Spleen (tissue), 11 donors: ENCODE measurements at regions not wholly inside any gene's neighbourhood (a gene's known extent, or its start where the extent isn't known, plus 50 kb on each side); places are given as distances from the start of the nearest gene placed in this dataset.

Experiments
- DNase-seq: peaks from one replicate; pipeline ENCODE4 v3.0.0-alpha.2; 2020
- H3K27ac ChIP-seq, 8 donors: fragments of 200-600 bp; sonication (generic) in 7 of 8; 1 replicate in 4 of 8; 2 replicates in 4 of 8; pipeline versions ENCODE4 v1.5.0 to v1.8.0; 2016 to 2021; ENCODE audit warnings: inconsistent platforms in 4 of 8, mild to moderate bottlenecking in 4 of 8, moderate library complexity in 1 of 8
- H3K27me3 ChIP-seq, 7 donors: fragments of 200-600 bp; sonication (generic) in 6 of 7; replicated peaks in 1 of 7; 1 replicate in 4 of 7; 2 replicates in 3 of 7; pipeline versions ENCODE4 v1.5.0 to v1.8.0; 2016 to 2021; ENCODE audit warnings: inconsistent platforms in 3 of 7, mild to moderate bottlenecking in 1 of 7
- H3K36me3 ChIP-seq, 6 donors: fragments of 200-600 bp; sonication (generic) in 5 of 6; 1 replicate in 4 of 6; 2 replicates in 2 of 6; pipeline versions ENCODE4 v1.5.0 to v1.8.0; 2016 to 2021; ENCODE audit warnings: inconsistent platforms in 2 of 6
- H3K4me1 ChIP-seq, 6 donors: fragments of 200-600 bp; sonication (generic) in 5 of 6; 1 replicate in 3 of 6; 2 replicates in 3 of 6; pipeline versions ENCODE4 v1.5.0 to v1.8.0; 2016 to 2021; ENCODE audit warnings: inconsistent platforms in 3 of 6
- H3K4me3 ChIP-seq, 8 donors: fragments of 200-600 bp; sonication (generic) in 7 of 8; 1 replicate in 4 of 8; 2 replicates in 4 of 8; pipeline versions ENCODE4 v1.5.0 to v1.8.0; 2016 to 2021; ENCODE audit warnings: inconsistent platforms in 4 of 8, mild to moderate bottlenecking in 4 of 8, moderate library complexity in 2 of 8
- H3K9me3 ChIP-seq, 8 donors: fragments of 200-600 bp; sonication (generic) in 7 of 8; 1 replicate in 4 of 8; 2 replicates in 4 of 8; pipeline versions ENCODE4 v1.5.0 to v1.8.0; 2016 to 2021; ENCODE audit warnings: inconsistent platforms in 4 of 8
- CTCF ChIP-seq, 11 experiments: fragments of 200-600 bp in 7 of 11; fragments of 450-650 bp in 4 of 11; sonication (generic) in 4 of 11; IDR thresholded peaks in 8 of 11; conservative IDR thresholded peaks in 3 of 11; 1 replicate in 7 of 11; 2 replicates in 4 of 11; pipeline versions ENCODE4 v1.4.0 to v1.8.0; 2016 to 2021; ENCODE audit warnings: antibody characterized with exemption in 11 of 11, inconsistent platforms in 4 of 11, mild to moderate bottlenecking in 1 of 11
- POLR2A ChIP-seq, 3 donors: fragments of 450-650 bp; IDR thresholded peaks; one replicate each; pipeline ENCODE4 v1.5.1; 2017; ENCODE audit warnings: antibody characterized with exemption in 3 of 3, mild to moderate bottlenecking in 1 of 3
- POLR2AphosphoS5 ChIP-seq, 3 donors: sonication (generic); formaldehyde crosslinking; IDR thresholded peaks; one replicate each; pipeline ENCODE4 v1.5.1; 2017; ENCODE audit warnings: antibody characterized with exemption in 3 of 3
- WGBS, 5 donors: extraction: QIAGEN DNeasy Blood & Tissue Kit in 3 of 5; methylation state at CpG; one replicate each; pipeline versions ENCODE4 v1.1.5 to v1.1.7; 2013 to 2018; 5-methylcytosine and 5-hydroxymethylcytosine counted together
- intact Hi-C: fragments of 100-400 bp; cut with DNase I; formaldehyde crosslinking; loops from one replicate; pipeline ENCODE4 v1.15.0; 2023; ENCODE audit warnings: low total_unique reads
- donor health status: healthy with polysubstance abuse.
- donor health status: DM: no; HTN: no; CAD: no; lungs with moderate emphysema.
- donor health status: DM: no; HTN: no; CAD: no.
- donor health status: Bipolar disorder and iron deficiency.
- donor health status: healthy.
- donor health status: DM: no; HTN: no; CAD: no.
- donor health status: DM: yes; HTN: yes; CAD: no.

DNA sequence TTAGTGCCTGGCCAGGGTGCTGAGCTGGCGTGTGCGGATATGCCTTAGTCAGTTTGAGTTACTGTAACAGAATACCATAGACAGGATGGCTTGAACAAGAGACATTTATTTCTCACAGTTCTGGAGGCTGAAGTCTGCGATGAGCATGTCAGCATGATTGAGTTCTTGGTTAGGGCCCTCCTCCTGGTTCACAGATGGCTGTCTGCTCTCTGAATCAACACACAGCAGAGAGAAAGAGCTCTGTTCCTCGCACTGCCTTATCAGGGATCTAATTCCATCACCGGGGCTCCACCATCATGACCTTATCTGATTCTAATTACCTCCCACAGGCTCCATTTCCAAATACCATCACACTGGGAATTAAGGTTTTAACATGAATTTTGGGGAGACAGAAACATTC, 386.6 kb upstream of the DPH6 start:
- WGBS, 5 donors: 70 to 79% (median 71%) methylated on average over 5 of the region's 5 CpGs
- Histone ChIP-seq H3K27ac (no peak overlapping the region), H3K9me3 (no peaks in the 10 kb centered on the region), H3K27me3 (no peaks in the 10 kb centered on the region), H3K4me3 (no peak overlapping the region), H3K36me3 (no peaks in the 10 kb centered on the region), H3K4me1 (no peaks in the 10 kb centered on the region)
- no peak for DNase-seq
- TF ChIP-seq POLR2A (IDR thresholded peaks at IDR 0.05) (no peak), CTCF (IDR thresholded peaks at IDR 0.05 in 8 of 11, conservative IDR thresholded peaks at IDR 0.05 in 3 of 11) (no peak), POLR2AphosphoS5 (IDR thresholded peaks at IDR 0.05) (no peak)
- intact Hi-C loops: no loop called here

DNA sequence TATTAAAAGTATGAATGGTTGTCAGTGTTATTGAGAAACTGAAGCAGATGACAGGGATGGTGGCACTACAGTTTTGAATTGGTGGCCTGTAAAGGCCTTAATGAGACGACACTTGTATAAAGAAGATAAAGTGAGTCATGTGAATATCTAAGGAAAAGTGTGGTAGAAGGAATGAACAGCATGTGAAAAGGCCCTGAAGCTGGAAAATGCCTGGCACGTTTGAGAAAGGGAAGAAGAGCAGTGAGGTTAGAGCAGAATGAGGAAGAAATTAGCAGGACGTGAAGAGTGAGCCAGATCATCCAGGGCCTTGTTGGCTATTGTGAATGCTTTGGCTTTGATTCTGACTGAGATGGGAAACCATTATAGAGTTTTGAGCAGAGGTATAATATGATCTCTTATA, 387.6 kb upstream of the DPH6 start:
- no peak overlapping the region for H3K27ac ChIP-seq
- H3K4me3 ChIP-seq: no peak overlapping the region
- H3K4me1 ChIP-seq: no peaks in the 10 kb centered on the region
- TF ChIP-seq CTCF (IDR thresholded peaks at IDR 0.05 in 8 of 11, conservative IDR thresholded peaks at IDR 0.05 in 3 of 11): no peak
- TF ChIP-seq POLR2AphosphoS5 (IDR thresholded peaks at IDR 0.05): no peak
- no peak for TF ChIP-seq POLR2A (IDR thresholded peaks at IDR 0.05)
- no peak for DNase-seq
- no peaks in the 10 kb centered on the region for H3K27me3 ChIP-seq
- no peaks in the 10 kb centered on the region for H3K36me3 ChIP-seq
- intact Hi-C loops: no loop called here
- no peaks in the 10 kb centered on the region for H3K9me3 ChIP-seq
- WGBS, 5 donors: 69 to 81% (median 72%) methylated on average over 3 of the region's 3 CpGs

- H3K27ac ChIP-seq: no peak overlapping the region
- H3K4me3 ChIP-seq: no peak overlapping the region
- intact Hi-C loops: no loop called here
- H3K9me3 ChIP-seq: no peaks in the 10 kb centered on the region
- WGBS, 5 donors: 78 to 91% (median 87%) methylated on average over 3 of the region's 3 CpGs
- no peaks in the 10 kb centered on the region for H3K27me3 ChIP-seq
- H3K4me1 ChIP-seq: no peaks in the 10 kb centered on the region
- no peak for DNase-seq
- no peaks in the 10 kb centered on the region for H3K36me3 ChIP-seq
- no peak for TF ChIP-seq POLR2AphosphoS5 (IDR thresholded peaks at IDR 0.05)
- TF ChIP-seq CTCF (IDR thresholded peaks at IDR 0.05 in 8 of 11, conservative IDR thresholded peaks at IDR 0.05 in 3 of 11): no peak
- TF ChIP-seq POLR2A (IDR thresholded peaks at IDR 0.05): no peak
Measured at GRCh38 chr15:35934383-35935049, 388.6 kb upstream of the DPH6 start.

GRCh38 chr15:35936284-35936683, 390.3 kb upstream of the DPH6 start:
- intact Hi-C loops: no loop called here
- 91 to 97% (median 94%) methylated on average over 2 of the region's 2 CpGs for WGBS, 5 donors
- TF ChIP-seq POLR2A (IDR thresholded peaks at IDR 0.05) (no peak), POLR2AphosphoS5 (IDR thresholded peaks at IDR 0.05) (no peak), CTCF (IDR thresholded peaks at IDR 0.05 in 8 of 11, conservative IDR thresholded peaks at IDR 0.05 in 3 of 11) (no peak)
- H3K9me3 ChIP-seq: no peaks in the 10 kb centered on the region
- no peak overlapping the region for H3K27ac ChIP-seq
- H3K27me3 ChIP-seq: no peaks in the 10 kb centered on the region
- H3K36me3 ChIP-seq: no peaks in the 10 kb centered on the region
- H3K4me1 ChIP-seq: no peaks in the 10 kb centered on the region
- no peak overlapping the region for H3K4me3 ChIP-seq
- no peak for DNase-seq
